Endodermal cell (in vitro differentiated cells): ENCODE measurements at regions not wholly inside any gene's neighbourhood (a gene's known extent, or its start where the extent isn't known, plus 50 kb on each side); places are given as distances from the start of the nearest gene placed in this dataset.
"Not testable (repeated sequence)": the region's sequence is repeated elsewhere in the genome, so short reads cannot be mapped to it uniquely, and the experiment has no call there.

ENCODE experiments used
- DNase-seq: peaks from one replicate; pipeline ENCODE4 v3.0.0-alpha.2; 2017
- H3K27ac ChIP-seq: 2 replicates; pipeline ENCODE4 v1.5.1; 2013; ENCODE audit warnings: mild to moderate bottlenecking, low read depth, low read length, moderate library complexity
- H3K27me3 ChIP-seq: 2 replicates; pipeline ENCODE4 v1.6.1; 2013; ENCODE audit warnings: mild to moderate bottlenecking, low read length, moderate library complexity; ENCODE audit not compliant: insufficient read depth, control insufficient read depth, poor library complexity, severe bottlenecking
- H3K36me3 ChIP-seq: 2 replicates; pipeline ENCODE4 v1.7.0; 2013; ENCODE audit warnings: mild to moderate bottlenecking, low read length, moderate library complexity; ENCODE audit not compliant: control insufficient read depth, insufficient read depth
- H3K4me1 ChIP-seq: one replicate; pipeline ENCODE4 v1.7.0; 2013; ENCODE audit warnings: low read length; ENCODE audit not compliant: control insufficient read depth, insufficient read depth
- H3K4me3 ChIP-seq: 2 replicates; pipeline ENCODE4 v1.5.1; 2013; ENCODE audit warnings: mild to moderate bottlenecking, low read length, moderate library complexity
- H3K9ac ChIP-seq: 2 replicates; pipeline ENCODE4 v1.6.1; 2013; ENCODE audit warnings: mild to moderate bottlenecking, low read length, moderate library complexity; ENCODE audit not compliant: poor library complexity, severe bottlenecking; ENCODE audit errors: extremely low read depth
- H3K9me3 ChIP-seq: 2 replicates; pipeline ENCODE4 v1.6.1; 2013; ENCODE audit warnings: mild to moderate bottlenecking, low read length, moderate library complexity; ENCODE audit not compliant: control insufficient read depth
- H3K27ac Mint-ChIP-seq: 2 replicates; pipeline ENCODE4 v1.8.0; 2020; ENCODE audit warnings: mixed read lengths
- H3K27me3 Mint-ChIP-seq: 2 replicates; pipeline ENCODE4 v1.8.0; 2021; ENCODE audit warnings: mild to moderate bottlenecking, mixed read lengths; ENCODE audit not compliant: insufficient read depth
- H3K36me3 Mint-ChIP-seq: 2 replicates; pipeline ENCODE4 v1.8.0; 2020; ENCODE audit warnings: low read depth, mixed read lengths
- H3K4me1 Mint-ChIP-seq: 2 replicates; pipeline ENCODE4 v1.8.0; 2020; ENCODE audit warnings: mixed read lengths
- H3K4me3 Mint-ChIP-seq: 2 replicates; pipeline ENCODE4 v1.8.0; 2020; ENCODE audit warnings: mild to moderate bottlenecking, moderate library complexity, mixed read lengths
- H3K9me3 Mint-ChIP-seq: 2 replicates; pipeline ENCODE4 v1.8.0; 2020; ENCODE audit warnings: mild to moderate bottlenecking, mixed read lengths
- WGBS, 2 experiments: methylation state at CpG; one replicate each; pipeline versions ENCODE4 v1.1.5 to v1.1.7; 2013; ENCODE audit warnings: missing lambda C conversion rate in 2 of 2, mixed read lengths in 1 of 2; ENCODE audit not compliant: insufficient coverage in 1 of 2, insufficient read length in 1 of 2; 5-methylcytosine and 5-hydroxymethylcytosine counted together
- TF ChIP-seq, protein P1 (sequence below): fragments of 200-600 bp; sonication (generic); conservative IDR thresholded peaks from 2 replicates; pipeline ENCODE4 v1.5.0; 2021; ENCODE audit warnings: antibody characterized with exemption, mild to moderate bottlenecking

- H3K9me3 ChIP-seq = peaks cover 24% of the 10 kb centered on the region
- 85 to 96% methylated on average over 5 to 6 of the region's 6 CpGs for WGBS, 2 experiments
- Mint-ChIP-seq H3K27ac (no peak overlapping the region), H3K36me3 (no peaks in the 10 kb centered on the region), H3K4me1 (peaks cover 5% of the 10 kb centered on the region), H3K9me3 (peaks cover 19% of the 10 kb centered on the region), H3K4me3 (no peak overlapping the region), H3K27me3 (no peaks in the 10 kb centered on the region)
- TF ChIP-seq, protein P1, sequence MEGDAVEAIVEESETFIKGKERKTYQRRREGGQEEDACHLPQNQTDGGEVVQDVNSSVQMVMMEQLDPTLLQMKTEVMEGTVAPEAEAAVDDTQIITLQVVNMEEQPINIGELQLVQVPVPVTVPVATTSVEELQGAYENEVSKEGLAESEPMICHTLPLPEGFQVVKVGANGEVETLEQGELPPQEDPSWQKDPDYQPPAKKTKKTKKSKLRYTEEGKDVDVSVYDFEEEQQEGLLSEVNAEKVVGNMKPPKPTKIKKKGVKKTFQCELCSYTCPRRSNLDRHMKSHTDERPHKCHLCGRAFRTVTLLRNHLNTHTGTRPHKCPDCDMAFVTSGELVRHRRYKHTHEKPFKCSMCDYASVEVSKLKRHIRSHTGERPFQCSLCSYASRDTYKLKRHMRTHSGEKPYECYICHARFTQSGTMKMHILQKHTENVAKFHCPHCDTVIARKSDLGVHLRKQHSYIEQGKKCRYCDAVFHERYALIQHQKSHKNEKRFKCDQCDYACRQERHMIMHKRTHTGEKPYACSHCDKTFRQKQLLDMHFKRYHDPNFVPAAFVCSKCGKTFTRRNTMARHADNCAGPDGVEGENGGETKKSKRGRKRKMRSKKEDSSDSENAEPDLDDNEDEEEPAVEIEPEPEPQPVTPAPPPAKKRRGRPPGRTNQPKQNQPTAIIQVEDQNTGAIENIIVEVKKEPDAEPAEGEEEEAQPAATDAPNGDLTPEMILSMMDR = no peak
- no peaks in the 10 kb centered on the region for H3K36me3 ChIP-seq
- no peak for DNase-seq
- peak overlapping the region; percentile 10 for H3K4me3 ChIP-seq
- no peak overlapping the region for H3K27ac ChIP-seq
- no peaks in the 10 kb centered on the region for H3K27me3 ChIP-seq
- no peaks in the 10 kb centered on the region for H3K4me1 ChIP-seq
- H3K9ac ChIP-seq = no peak overlapping the region
Measured at GRCh38 chr13:55977436-55977835, 1163.3 kb upstream of the PRR20A start.

GRCh38 chr13:55981381-55981780, 1159.3 kb upstream of the PRR20A start:
- Histone ChIP-seq H3K36me3 (no peaks in the 10 kb centered on the region), H3K4me3 (no peak overlapping the region), H3K4me1 (no peaks in the 10 kb centered on the region), H3K9me3 (peaks cover 16% of the 10 kb centered on the region), H3K9ac (no peak overlapping the region), H3K27me3 (no peaks in the 10 kb centered on the region), H3K27ac (no peak overlapping the region)
- no peak for DNase-seq
- Mint-ChIP-seq H3K36me3 (no peaks in the 10 kb centered on the region), H3K4me1 (no peaks in the 10 kb centered on the region), H3K27ac (no peak overlapping the region), H3K27me3 (no peaks in the 10 kb centered on the region), H3K4me3 (no peak overlapping the region), H3K9me3 (peaks cover 17% of the 10 kb centered on the region)
- TF ChIP-seq, protein P1 = no peak
- WGBS, 2 experiments = 100% methylated on average over 1 of the region's 1 CpG; no CpG with 5 or more reads in 1 of the 2 experiments

- not testable (repeated sequence) for H3K4me1 ChIP-seq, H3K4me3 Mint-ChIP-seq, H3K9me3 Mint-ChIP-seq, H3K27ac Mint-ChIP-seq, H3K4me1 Mint-ChIP-seq, H3K36me3 ChIP-seq, H3K9me3 ChIP-seq, H3K27me3 ChIP-seq, H3K9ac ChIP-seq, H3K36me3 Mint-ChIP-seq, H3K4me3 ChIP-seq, H3K27ac ChIP-seq, H3K27me3 Mint-ChIP-seq, DNase-seq
- WGBS, 2 experiments = 83 to 100% methylated on average over 2 of the region's 2 CpGs
Measured at GRCh38 chr13:55984026-55984425, 1156.7 kb upstream of the PRR20A start.

- WGBS, 2 experiments = 84% methylated on average over 3 of the region's 3 CpGs; no CpG with 5 or more reads in 1 of the 2 experiments
- TF ChIP-seq, protein P1 = no peak
- Histone ChIP-seq H3K4me3 (no peak overlapping the region), H3K9ac (no peak overlapping the region), H3K27me3 (no peaks in the 10 kb centered on the region), H3K9me3 (peaks cover 6% of the 10 kb centered on the region), H3K4me1 (no peaks in the 10 kb centered on the region), H3K36me3 (no peaks in the 10 kb centered on the region), H3K27ac (no peak overlapping the region)
- H3K9me3 Mint-ChIP-seq = peaks cover 7% of the 10 kb centered on the region
- peaks cover 4% of the 10 kb centered on the region for H3K36me3 Mint-ChIP-seq
- no peak overlapping the region for H3K4me3 Mint-ChIP-seq
- no peak overlapping the region for H3K27ac Mint-ChIP-seq
- no peaks in the 10 kb centered on the region for H3K27me3 Mint-ChIP-seq
- no peak for DNase-seq
- no peaks in the 10 kb centered on the region for H3K4me1 Mint-ChIP-seq
Measured at GRCh38 chr13:55990631-55991030, 1150.1 kb upstream of the PRR20A start.
